Liver (tissue), 8 donors: ENCODE measurements at regions not wholly inside any gene's neighbourhood (a gene's known extent, or its start where the extent isn't known, plus 50 kb on each side); places are given as distances from the start of the nearest gene placed in this dataset.

Experiments used
- DNase-seq: peaks from one replicate; pipeline ENCODE4 v3.0.0-alpha.2; 2017; ENCODE audit warnings: low spot score
- H3K27ac ChIP-seq, 2 donors: one replicate each; pipeline ENCODE4 v1.7.0; 2013; ENCODE audit warnings: inconsistent platforms in 2 of 2, low read length in 2 of 2, control low read depth in 1 of 2, low read depth in 1 of 2, mild to moderate bottlenecking in 1 of 2
- H3K27me3 ChIP-seq, 4 donors: one replicate each; pipeline versions ENCODE4 v1.6.1 to v1.7.0; 2013; ENCODE audit warnings: low read length in 3 of 4, inconsistent platforms in 1 of 4, mild to moderate bottlenecking in 1 of 4, moderate library complexity in 1 of 4; ENCODE audit not compliant: control insufficient read depth in 4 of 4, insufficient read depth in 4 of 4
- H3K36me3 ChIP-seq, 4 donors: one replicate each; pipeline versions ENCODE4 v1.6.1 to v1.7.0; 2013; ENCODE audit warnings: low read length in 3 of 4, mild to moderate bottlenecking in 3 of 4, low read depth in 1 of 4, moderate library complexity in 1 of 4; ENCODE audit not compliant: control insufficient read depth in 4 of 4, insufficient read depth in 3 of 4
- H3K4me1 ChIP-seq, 4 donors: one replicate each; pipeline versions ENCODE4 v1.6.1 to v1.7.0; 2013; ENCODE audit warnings: low read length in 3 of 4, mild to moderate bottlenecking in 3 of 4, moderate library complexity in 1 of 4; ENCODE audit not compliant: control insufficient read depth in 4 of 4, insufficient read depth in 4 of 4
- H3K4me3 ChIP-seq, 3 donors: one replicate each; pipeline versions ENCODE4 v1.6.1 to v1.7.0; 2013; ENCODE audit warnings: low read length in 3 of 3, control low read depth in 1 of 3, low read depth in 1 of 3, mild to moderate bottlenecking in 1 of 3
- H3K9ac ChIP-seq, 2 donors: one replicate each; pipeline ENCODE4 v1.7.0; 2013; ENCODE audit warnings: low read length in 2 of 2, mild to moderate bottlenecking in 2 of 2, moderate library complexity in 2 of 2, control low read depth in 1 of 2, low read depth in 1 of 2
- H3K9me3 ChIP-seq, 4 donors: one replicate each; pipeline versions ENCODE4 v1.6.1 to v1.7.0; 2013; ENCODE audit warnings: low read length in 3 of 4; ENCODE audit not compliant: control insufficient read depth in 4 of 4
- EGR1 ChIP-seq, 2 donors: IDR thresholded peaks; 2 replicates each; pipeline ENCODE4 v1.6.1; 2016 to 2018; ENCODE audit warnings: antibody characterized with exemption in 2 of 2, low read depth in 2 of 2
- FOXA1 ChIP-seq: IDR thresholded peaks from 2 replicates; pipeline ENCODE4 v1.6.1; 2016; ENCODE audit warnings: antibody characterized with exemption
- FOXA2 ChIP-seq: IDR thresholded peaks from 2 replicates; pipeline ENCODE4 v1.6.1; 2016; ENCODE audit warnings: antibody characterized with exemption
- GABPA ChIP-seq, 2 donors: IDR thresholded peaks in 1 of 2; conservative IDR thresholded peaks in 1 of 2; 2 replicates each; pipeline ENCODE4 v1.6.1; 2016; ENCODE audit warnings: antibody characterized with exemption in 2 of 2, mild to moderate bottlenecking in 1 of 2, moderate library complexity in 1 of 2
- HNF4A ChIP-seq, 2 donors: conservative IDR thresholded peaks; 2 replicates each; pipeline ENCODE4 v1.6.1; 2016; ENCODE audit warnings: antibody characterized with exemption in 2 of 2, mild to moderate bottlenecking in 2 of 2
- HNF4G ChIP-seq: IDR thresholded peaks from 2 replicates; pipeline ENCODE4 v1.6.1; 2016; ENCODE audit warnings: antibody characterized with exemption
- JUND ChIP-seq, 2 donors: IDR thresholded peaks; 2 replicates each; pipeline ENCODE4 v1.6.1; 2016; ENCODE audit warnings: antibody characterized with exemption in 2 of 2
- NR2F2 ChIP-seq: IDR thresholded peaks from 2 replicates; pipeline ENCODE4 v1.6.1; 2016; ENCODE audit warnings: antibody characterized with exemption
- RAD21 ChIP-seq, 2 donors: IDR thresholded peaks; 2 replicates each; pipeline ENCODE4 v1.6.1; 2016; ENCODE audit warnings: antibody characterized with exemption in 2 of 2, mild to moderate bottlenecking in 2 of 2
- RXRA ChIP-seq, 2 donors: IDR thresholded peaks; 2 replicates each; pipeline ENCODE4 v1.6.1; 2017 to 2018; ENCODE audit warnings: antibody characterized with exemption in 2 of 2, mild to moderate bottlenecking in 1 of 2
- SP1 ChIP-seq: IDR thresholded peaks from 2 replicates; pipeline ENCODE4 v1.6.1; 2018; ENCODE audit warnings: antibody characterized with exemption, mild to moderate bottlenecking
- TAF1 ChIP-seq: conservative IDR thresholded peaks from 2 replicates; pipeline ENCODE4 v1.6.1; 2016; ENCODE audit warnings: antibody characterized with exemption, mild to moderate bottlenecking
- YY1 ChIP-seq: IDR thresholded peaks from 2 replicates; pipeline ENCODE4 v1.6.1; 2016; ENCODE audit warnings: antibody characterized with exemption, mild to moderate bottlenecking
- WGBS: extraction: QIAGEN DNeasy Blood & Tissue Kit; methylation state at CpG from one replicate; pipeline ENCODE4 v1.1.7; 2013; 5-methylcytosine and 5-hydroxymethylcytosine counted together
- TF ChIP-seq, protein P1 (sequence below): fragments of 150-350 bp; IDR thresholded peaks from 2 replicates; pipeline ENCODE4 v1.5.1; 2017; ENCODE audit warnings: improper control_type of control experiment, low read depth, low read length; ENCODE audit not compliant: missing input control
- TF ChIP-seq, protein P2 (sequence below): IDR thresholded peaks from 2 replicates; pipeline ENCODE4 v1.6.1; 2016; ENCODE audit warnings: antibody characterized with exemption
- TF ChIP-seq, protein P3 (sequence below): IDR thresholded peaks from 2 replicates; pipeline ENCODE4 v1.6.1; 2016; ENCODE audit warnings: antibody characterized with exemption
- TF ChIP-seq, protein P4 (sequence below): IDR thresholded peaks from 2 replicates; pipeline ENCODE4 v1.6.1; 2016; ENCODE audit warnings: antibody characterized with exemption, mild to moderate bottlenecking
- TF ChIP-seq, protein P5 (sequence below): IDR thresholded peaks from 2 replicates; pipeline ENCODE4 v1.6.1; 2016; ENCODE audit warnings: antibody characterized with exemption
- donor health status: healthy.
- donor health status: healthy.
- donor health status: healthy.
- donor health status: healthy.
- donor health status: healthy.

DNA sequence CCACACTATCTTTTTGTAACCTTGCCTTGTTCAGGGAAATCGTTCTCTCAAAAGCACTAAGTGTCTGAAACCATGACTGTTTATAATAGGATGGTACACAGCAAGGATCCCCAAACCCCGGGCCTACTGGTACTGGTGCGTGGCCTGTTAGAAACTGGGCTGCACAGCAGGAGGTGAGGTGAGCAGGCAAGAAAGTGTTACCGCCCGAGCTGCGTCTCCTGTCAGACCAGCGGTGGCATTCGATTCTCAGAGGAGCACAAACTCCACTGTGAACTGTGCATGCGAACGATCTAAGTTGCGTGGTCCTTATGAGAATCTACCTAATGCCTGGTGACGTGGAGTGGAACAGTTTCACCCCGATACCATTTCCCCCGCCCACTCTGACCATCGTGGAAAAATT lies 81.8 kb upstream of the KCNJ3 start:
- H3K4me1 ChIP-seq, result peaks cover 2 to 13% (median 9%) of the 10 kb centered on the region in 4 donors
- WGBS, result 93% methylated on average over 15 of the region's 15 CpGs

DNA sequence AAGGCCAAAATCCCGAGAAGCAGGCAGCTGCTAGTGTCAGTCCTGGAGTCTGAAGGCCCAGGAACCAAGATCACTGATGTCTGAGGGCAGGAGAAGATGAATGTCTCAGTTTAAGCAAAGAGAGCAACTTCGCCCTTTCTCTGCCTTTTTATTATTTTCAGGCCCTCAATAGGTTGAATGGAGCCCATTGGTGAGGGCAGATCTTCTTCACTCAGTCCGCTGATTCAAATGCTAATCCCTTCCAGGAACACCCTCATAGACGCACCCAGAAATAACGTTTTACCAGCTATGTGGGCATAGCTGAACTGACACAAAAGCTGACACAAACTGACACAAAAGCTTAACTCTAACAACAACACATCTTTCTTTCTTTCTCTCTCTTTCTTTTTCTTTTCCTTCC lies 78.0 kb upstream of the KCNJ3 start:
- Histone ChIP-seq H3K36me3 (no peaks in the 10 kb centered on the region), H3K27ac (no peak overlapping the region), H3K4me1 (peaks cover under 1 to 1% (median under 1%) of the 10 kb centered on the region in 4 donors), H3K9me3 (no peaks in the 10 kb centered on the region), H3K27me3 (no peaks in the 10 kb centered on the region), H3K4me3 (no peak overlapping the region), H3K9ac (no peak overlapping the region)
- WGBS, result 86% methylated on average over 5 of the region's 5 CpGs
- DNase-seq, result no peak
- TF ChIP-seq, protein P1, sequence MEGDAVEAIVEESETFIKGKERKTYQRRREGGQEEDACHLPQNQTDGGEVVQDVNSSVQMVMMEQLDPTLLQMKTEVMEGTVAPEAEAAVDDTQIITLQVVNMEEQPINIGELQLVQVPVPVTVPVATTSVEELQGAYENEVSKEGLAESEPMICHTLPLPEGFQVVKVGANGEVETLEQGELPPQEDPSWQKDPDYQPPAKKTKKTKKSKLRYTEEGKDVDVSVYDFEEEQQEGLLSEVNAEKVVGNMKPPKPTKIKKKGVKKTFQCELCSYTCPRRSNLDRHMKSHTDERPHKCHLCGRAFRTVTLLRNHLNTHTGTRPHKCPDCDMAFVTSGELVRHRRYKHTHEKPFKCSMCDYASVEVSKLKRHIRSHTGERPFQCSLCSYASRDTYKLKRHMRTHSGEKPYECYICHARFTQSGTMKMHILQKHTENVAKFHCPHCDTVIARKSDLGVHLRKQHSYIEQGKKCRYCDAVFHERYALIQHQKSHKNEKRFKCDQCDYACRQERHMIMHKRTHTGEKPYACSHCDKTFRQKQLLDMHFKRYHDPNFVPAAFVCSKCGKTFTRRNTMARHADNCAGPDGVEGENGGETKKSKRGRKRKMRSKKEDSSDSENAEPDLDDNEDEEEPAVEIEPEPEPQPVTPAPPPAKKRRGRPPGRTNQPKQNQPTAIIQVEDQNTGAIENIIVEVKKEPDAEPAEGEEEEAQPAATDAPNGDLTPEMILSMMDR, result no peak
- TF ChIP-seq, protein P2, sequence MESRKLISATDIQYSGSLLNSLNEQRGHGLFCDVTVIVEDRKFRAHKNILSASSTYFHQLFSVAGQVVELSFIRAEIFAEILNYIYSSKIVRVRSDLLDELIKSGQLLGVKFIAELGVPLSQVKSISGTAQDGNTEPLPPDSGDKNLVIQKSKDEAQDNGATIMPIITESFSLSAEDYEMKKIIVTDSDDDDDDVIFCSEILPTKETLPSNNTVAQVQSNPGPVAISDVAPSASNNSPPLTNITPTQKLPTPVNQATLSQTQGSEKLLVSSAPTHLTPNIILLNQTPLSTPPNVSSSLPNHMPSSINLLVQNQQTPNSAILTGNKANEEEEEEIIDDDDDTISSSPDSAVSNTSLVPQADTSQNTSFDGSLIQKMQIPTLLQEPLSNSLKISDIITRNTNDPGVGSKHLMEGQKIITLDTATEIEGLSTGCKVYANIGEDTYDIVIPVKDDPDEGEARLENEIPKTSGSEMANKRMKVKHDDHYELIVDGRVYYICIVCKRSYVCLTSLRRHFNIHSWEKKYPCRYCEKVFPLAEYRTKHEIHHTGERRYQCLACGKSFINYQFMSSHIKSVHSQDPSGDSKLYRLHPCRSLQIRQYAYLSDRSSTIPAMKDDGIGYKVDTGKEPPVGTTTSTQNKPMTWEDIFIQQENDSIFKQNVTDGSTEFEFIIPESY, result no peak
- TF ChIP-seq NR2F2, result no peak
- no peak for TF ChIP-seq EGR1 (IDR thresholded peaks at IDR 0.05; ENCODE audit: low read depth in 2 of 2)
- TF ChIP-seq HNF4A (conservative IDR thresholded peaks at IDR 0.05), result no peak
- no peak for TF ChIP-seq HNF4G
- no peak for TF ChIP-seq FOXA1

More for the DNA sequence above, 81.8 kb upstream of the KCNJ3 start:
- H3K27ac ChIP-seq, result no peak overlapping the region
- TF ChIP-seq FOXA2, result no peak
- TF ChIP-seq SP1, result no peak
- TF ChIP-seq TAF1, result no peak
- TF ChIP-seq HNF4G, result no peak
- TF ChIP-seq, protein P3, sequence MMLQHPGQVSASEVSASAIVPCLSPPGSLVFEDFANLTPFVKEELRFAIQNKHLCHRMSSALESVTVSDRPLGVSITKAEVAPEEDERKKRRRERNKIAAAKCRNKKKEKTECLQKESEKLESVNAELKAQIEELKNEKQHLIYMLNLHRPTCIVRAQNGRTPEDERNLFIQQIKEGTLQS, result no peak
- no peak for TF ChIP-seq RXRA (IDR thresholded peaks at IDR 0.05)
- TF ChIP-seq HNF4A (conservative IDR thresholded peaks at IDR 0.05), result no peak
- TF ChIP-seq, protein P2, result no peak
- no peak for TF ChIP-seq JUND (IDR thresholded peaks at IDR 0.05)
- no peak for TF ChIP-seq FOXA1
- TF ChIP-seq GABPA (IDR thresholded peaks at IDR 0.05 in 1 of 2, conservative IDR thresholded peaks at IDR 0.05 in 1 of 2), result no peak
- TF ChIP-seq, protein P4, sequence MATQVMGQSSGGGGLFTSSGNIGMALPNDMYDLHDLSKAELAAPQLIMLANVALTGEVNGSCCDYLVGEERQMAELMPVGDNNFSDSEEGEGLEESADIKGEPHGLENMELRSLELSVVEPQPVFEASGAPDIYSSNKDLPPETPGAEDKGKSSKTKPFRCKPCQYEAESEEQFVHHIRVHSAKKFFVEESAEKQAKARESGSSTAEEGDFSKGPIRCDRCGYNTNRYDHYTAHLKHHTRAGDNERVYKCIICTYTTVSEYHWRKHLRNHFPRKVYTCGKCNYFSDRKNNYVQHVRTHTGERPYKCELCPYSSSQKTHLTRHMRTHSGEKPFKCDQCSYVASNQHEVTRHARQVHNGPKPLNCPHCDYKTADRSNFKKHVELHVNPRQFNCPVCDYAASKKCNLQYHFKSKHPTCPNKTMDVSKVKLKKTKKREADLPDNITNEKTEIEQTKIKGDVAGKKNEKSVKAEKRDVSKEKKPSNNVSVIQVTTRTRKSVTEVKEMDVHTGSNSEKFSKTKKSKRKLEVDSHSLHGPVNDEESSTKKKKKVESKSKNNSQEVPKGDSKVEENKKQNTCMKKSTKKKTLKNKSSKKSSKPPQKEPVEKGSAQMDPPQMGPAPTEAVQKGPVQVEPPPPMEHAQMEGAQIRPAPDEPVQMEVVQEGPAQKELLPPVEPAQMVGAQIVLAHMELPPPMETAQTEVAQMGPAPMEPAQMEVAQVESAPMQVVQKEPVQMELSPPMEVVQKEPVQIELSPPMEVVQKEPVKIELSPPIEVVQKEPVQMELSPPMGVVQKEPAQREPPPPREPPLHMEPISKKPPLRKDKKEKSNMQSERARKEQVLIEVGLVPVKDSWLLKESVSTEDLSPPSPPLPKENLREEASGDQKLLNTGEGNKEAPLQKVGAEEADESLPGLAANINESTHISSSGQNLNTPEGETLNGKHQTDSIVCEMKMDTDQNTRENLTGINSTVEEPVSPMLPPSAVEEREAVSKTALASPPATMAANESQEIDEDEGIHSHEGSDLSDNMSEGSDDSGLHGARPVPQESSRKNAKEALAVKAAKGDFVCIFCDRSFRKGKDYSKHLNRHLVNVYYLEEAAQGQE, result no peak
- TF ChIP-seq EGR1 (IDR thresholded peaks at IDR 0.05; ENCODE audit: low read depth in 2 of 2), result no peak
- TF ChIP-seq NR2F2, result no peak
- no peak for TF ChIP-seq RAD21 (IDR thresholded peaks at IDR 0.05)
- TF ChIP-seq, protein P5, sequence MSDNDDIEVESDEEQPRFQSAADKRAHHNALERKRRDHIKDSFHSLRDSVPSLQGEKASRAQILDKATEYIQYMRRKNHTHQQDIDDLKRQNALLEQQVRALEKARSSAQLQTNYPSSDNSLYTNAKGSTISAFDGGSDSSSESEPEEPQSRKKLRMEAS, result no peak
- no peak for TF ChIP-seq YY1
- TF ChIP-seq, protein P1, result no peak
- no peaks in the 10 kb centered on the region for H3K27me3 ChIP-seq
- H3K9ac ChIP-seq, result no peak overlapping the region
- H3K4me3 ChIP-seq, result no peak overlapping the region
- no peaks in the 10 kb centered on the region for H3K9me3 ChIP-seq
- no peaks in the 10 kb centered on the region for H3K36me3 ChIP-seq
- DNase-seq, result no peak
